SK-N-SH (cell line): ENCODE measurements at regions not wholly inside any gene's neighbourhood (a gene's known extent, or its start where the extent isn't known, plus 50 kb on each side); places are given as distances from the start of the nearest gene placed in this dataset.

Experiments used
- CTCF ChIA-PET: fragments of 300-600, 350-600 bp; formaldehyde crosslinking; extraction: SDS; loops from one replicate; lab custom pipeline; 2021; lab: Yijun Ruan, JAX
- POLR2A ChIA-PET: fragments of 350-600 bp; sonication (Branson Sonifier 250); formaldehyde crosslinking; extraction: SDS; loops from one replicate; lab custom pipeline; 2020; ENCODE audit warnings: antibody characterized with exemption, inconsistent platforms; lab: Yijun Ruan, JAX
- DNase-seq: peaks from one replicate; pipeline ENCODE4 v3.0.0; 2012
- H2AFZ ChIP-seq: fragments of 200-600 bp; sonication (generic); 2 replicates; pipeline ENCODE4 v1.8.1; 2016; ENCODE audit warnings: antibody characterized with exemption, mild to moderate bottlenecking, low read depth
- H3F3A ChIP-seq: fragments of 200-600 bp; sonication (generic); replicated peaks from 2 replicates; pipeline ENCODE3; 2016; ENCODE audit warnings: antibody characterized with exemption, mild to moderate bottlenecking; ENCODE audit not compliant: insufficient read depth
- H3K27ac ChIP-seq, 2 experiments: fragments of 200-500 bp in 1 of 2; fragments of 200-600 bp in 1 of 2; sonication (Bioruptor generic) in 1 of 2; sonication (generic), shearing (Covaris generic) in 1 of 2; 2 replicates each; pipeline versions ENCODE4 v1.5.1 to v1.6.1; 2014 to 2016; ENCODE audit warnings: low read depth in 2 of 2, inconsistent platforms in 1 of 2, low read length in 1 of 2, mild to moderate bottlenecking in 1 of 2, mixed read lengths in 1 of 2
- H3K27me3 ChIP-seq: fragments of 200-600 bp; sonication (generic), shearing (Covaris generic); 2 replicates; pipeline ENCODE4 v1.6.1; 2016; ENCODE audit warnings: mixed run types; ENCODE audit not compliant: insufficient read depth
- H3K36me3 ChIP-seq, 2 experiments: fragments of 200-500 bp in 1 of 2; fragments of 200-600 bp in 1 of 2; sonication (Bioruptor generic) in 1 of 2; sonication (generic) in 1 of 2; replicated peaks in 1 of 2; 2 replicates each; pipeline versions ENCODE3 to v1.5.1; 2014 to 2016; ENCODE audit warnings: low read length in 1 of 2, mild to moderate bottlenecking in 1 of 2; ENCODE audit not compliant: insufficient read depth in 2 of 2, control insufficient read depth in 1 of 2
- H3K4me1 ChIP-seq, 2 experiments: fragments of 200-500 bp in 1 of 2; fragments of 200-600 bp in 1 of 2; sonication (Bioruptor generic) in 1 of 2; sonication (generic), shearing (Covaris generic) in 1 of 2; 2 replicates each; pipeline versions ENCODE4 v1.5.1 to v1.6.1; 2014 to 2016; ENCODE audit warnings: low read depth in 1 of 2, low read length in 1 of 2, mixed run types in 1 of 2; ENCODE audit not compliant: insufficient read depth in 2 of 2, control insufficient read depth in 1 of 2
- H3K4me2 ChIP-seq: fragments of 200-600 bp; sonication (generic), shearing (Covaris generic); 2 replicates; pipeline ENCODE4 v1.6.1; 2017; ENCODE audit warnings: mixed run types
- H3K4me3 ChIP-seq, 2 experiments: fragments of 200-500 bp in 1 of 2; fragments of 200-600 bp in 1 of 2; sonication (Bioruptor generic) in 1 of 2; sonication (generic), shearing (Covaris generic) in 1 of 2; 2 replicates each; pipeline versions ENCODE4 v1.5.1 to v1.8.1; 2014 to 2016; ENCODE audit warnings: low read depth in 2 of 2, inconsistent platforms in 1 of 2, low read length in 1 of 2, mild to moderate bottlenecking in 1 of 2, mixed read lengths in 1 of 2, moderate library complexity in 1 of 2
- H3K79me2 ChIP-seq: fragments of 200-600 bp; sonication (generic); 2 replicates; pipeline ENCODE4 v1.8.1; 2017; ENCODE audit warnings: mild to moderate bottlenecking; ENCODE audit not compliant: insufficient read depth
- H3K9ac ChIP-seq: fragments of 200-600 bp; sonication (generic); 2 replicates; pipeline ENCODE4 v1.6.1; 2017; ENCODE audit warnings: mixed run types
- H3K9me2 ChIP-seq: fragments of 200-600 bp; sonication (generic); 2 replicates; pipeline ENCODE4 v1.6.1; 2017; ENCODE audit warnings: mixed run types
- H3K9me3 ChIP-seq: fragments of 200-600 bp; sonication (generic); 2 replicates; pipeline ENCODE4 v1.6.1; 2017; ENCODE audit warnings: mixed run types, mild to moderate bottlenecking, moderate library complexity
- H4K20me1 ChIP-seq: fragments of 200-600 bp; sonication (generic); 2 replicates; pipeline ENCODE4 v1.6.1; 2017; ENCODE audit warnings: mild to moderate bottlenecking, mixed run types; ENCODE audit not compliant: insufficient read depth
- CTCF ChIP-seq: fragments of 200-600 bp; sonication (generic); IDR thresholded peaks from 2 replicates; pipeline ENCODE4 v1.6.1; 2017; ENCODE audit warnings: antibody characterized with exemption, mild to moderate bottlenecking, moderate library complexity
- FOXJ3 ChIP-seq: sonication (generic); formaldehyde crosslinking; IDR thresholded peaks from 2 replicates; pipeline ENCODE4 v1.5.1; 2020; ENCODE audit warnings: mild to moderate bottlenecking, missing genetic modification reagents
- FOXM1 ChIP-seq: IDR thresholded peaks from 2 replicates; pipeline ENCODE4 v1.4.0; 2012; ENCODE audit warnings: low read depth, mild to moderate bottlenecking
- GABPA ChIP-seq: IDR thresholded peaks from 2 replicates; pipeline ENCODE4 v1.4.0; 2012; ENCODE audit warnings: low read depth, mild to moderate bottlenecking
- IRF3 ChIP-seq: fragments of 150-350 bp; IDR thresholded peaks from 2 replicates; pipeline ENCODE4 v1.6.1; 2016; ENCODE audit warnings: mild to moderate bottlenecking, low read depth, low read length
- JUND ChIP-seq: IDR thresholded peaks from 2 replicates; pipeline ENCODE4 v1.4.0; 2012
- MAX ChIP-seq: IDR thresholded peaks from 2 replicates; pipeline ENCODE4 v1.4.0; 2012; ENCODE audit warnings: low read depth
- MXI1 ChIP-seq: IDR thresholded peaks from 2 replicates; pipeline ENCODE4 v1.6.1; 2012; ENCODE audit warnings: mild to moderate bottlenecking, low read depth, low read length, improper control_type of control experiment
- NFIC ChIP-seq: IDR thresholded peaks from 2 replicates; pipeline ENCODE4 v1.4.0; 2012; ENCODE audit warnings: borderline replicate concordance
- POLR2AphosphoS5 ChIP-seq: IDR thresholded peaks from 2 replicates; pipeline ENCODE4 v1.6.1; 2012; ENCODE audit warnings: low read depth, low read length
- RAD21 ChIP-seq: IDR thresholded peaks from 2 replicates; pipeline ENCODE4 v1.6.1; 2012; ENCODE audit warnings: mild to moderate bottlenecking, low read length
- RCOR1 ChIP-seq: fragments of 150-350 bp; IDR thresholded peaks from 2 replicates; pipeline ENCODE4 v1.6.1; 2017; ENCODE audit warnings: antibody characterized with exemption, low read length
- RFX5 ChIP-seq: IDR thresholded peaks from 2 replicates; pipeline ENCODE4 v1.6.1; 2012; ENCODE audit warnings: mild to moderate bottlenecking, improper control_type of control experiment, low read length
- RXRA ChIP-seq: IDR thresholded peaks from 2 replicates; pipeline ENCODE4 v1.4.0; 2012; ENCODE audit warnings: low read depth, mild to moderate bottlenecking, borderline replicate concordance
- SIN3A ChIP-seq: IDR thresholded peaks from 2 replicates; pipeline ENCODE4 v1.6.1; 2012; ENCODE audit warnings: low read depth, mild to moderate bottlenecking, low read length, moderate library complexity, borderline replicate concordance
- SMC3 ChIP-seq: IDR thresholded peaks from 2 replicates; pipeline ENCODE4 v1.6.1; 2012; ENCODE audit warnings: low read depth, low read length, improper control_type of control experiment
- TEAD4 ChIP-seq: IDR thresholded peaks from 2 replicates; pipeline ENCODE4 v1.4.0; 2012; ENCODE audit warnings: mild to moderate bottlenecking, borderline replicate concordance; ENCODE audit not compliant: insufficient read depth
- USF2 ChIP-seq: fragments of 150-350 bp; IDR thresholded peaks from 2 replicates; pipeline ENCODE4 v1.6.1; 2017; ENCODE audit warnings: antibody characterized with exemption, low read length, low read depth, borderline replicate concordance
- YY1 ChIP-seq: IDR thresholded peaks from 2 replicates; pipeline ENCODE4 v1.4.0; 2012; ENCODE audit warnings: low read depth, mild to moderate bottlenecking
- WGBS: methylation state at CpG from one replicate; pipeline ENCODE4 v1.1.6; 2017; ENCODE audit warnings: low lambda C conversion rate; 5-methylcytosine and 5-hydroxymethylcytosine counted together

- no peak overlapping the region for H3K4me2 ChIP-seq
- CTCF ChIA-PET: no interaction called here
- H2AFZ ChIP-seq: no peak overlapping the region
- POLR2A ChIA-PET: no interaction called here
- H3K4me3 ChIP-seq: no peak overlapping the region
- no peaks in the 10 kb centered on the region for H3K36me3 ChIP-seq
- TF ChIP-seq POLR2AphosphoS5 (no peak), CTCF (no peak), USF2 (no peak), IRF3 (no peak), RCOR1 (no peak), SMC3 (no peak), YY1 (no peak), FOXJ3 (CRISPR knock-in tag) (no peak), NFIC (no peak), SIN3A (no peak), JUND (no peak), TEAD4 (no peak), RAD21 (no peak), GABPA (no peak), MAX (no peak), FOXM1 (no peak), RXRA (no peak), RFX5 (no peak), MXI1 (no peak)
- WGBS: 7% methylated on average over 6 of the region's 6 CpGs
- no peaks in the 10 kb centered on the region for H3K27me3 ChIP-seq
- H3K79me2 ChIP-seq: no peaks in the 10 kb centered on the region
- H3K9me2 ChIP-seq: no peaks in the 10 kb centered on the region
- DNase-seq: no peak
- no peaks in the 10 kb centered on the region for H3K9me3 ChIP-seq
- H4K20me1 ChIP-seq: no peaks in the 10 kb centered on the region
- H3K9ac ChIP-seq: no peak overlapping the region
- no peaks in the 10 kb centered on the region for H3F3A ChIP-seq
- H3K27ac ChIP-seq: no peak overlapping the region
- H3K4me1 ChIP-seq: no peaks in the 10 kb centered on the region
Observed at GRCh38 chr5:4164167-4164566, 568.5 kb downstream of the IRX1 start.
